GM19395 (cell line): ENCODE measurements at regions not wholly inside any gene's neighbourhood (a gene's known extent, or its start where the extent isn't known, plus 50 kb on each side); places are given as distances from the start of the nearest gene placed in this dataset.

Source experiments
- ATAC-seq: cut with Tn5 transposase; IDR thresholded peaks from one replicate; pipeline ENCODE4 v1.9.1; 2021; ENCODE audit warnings: mild to moderate bottlenecking, moderate library complexity; ENCODE audit not compliant: unreplicated experiment

DNA sequence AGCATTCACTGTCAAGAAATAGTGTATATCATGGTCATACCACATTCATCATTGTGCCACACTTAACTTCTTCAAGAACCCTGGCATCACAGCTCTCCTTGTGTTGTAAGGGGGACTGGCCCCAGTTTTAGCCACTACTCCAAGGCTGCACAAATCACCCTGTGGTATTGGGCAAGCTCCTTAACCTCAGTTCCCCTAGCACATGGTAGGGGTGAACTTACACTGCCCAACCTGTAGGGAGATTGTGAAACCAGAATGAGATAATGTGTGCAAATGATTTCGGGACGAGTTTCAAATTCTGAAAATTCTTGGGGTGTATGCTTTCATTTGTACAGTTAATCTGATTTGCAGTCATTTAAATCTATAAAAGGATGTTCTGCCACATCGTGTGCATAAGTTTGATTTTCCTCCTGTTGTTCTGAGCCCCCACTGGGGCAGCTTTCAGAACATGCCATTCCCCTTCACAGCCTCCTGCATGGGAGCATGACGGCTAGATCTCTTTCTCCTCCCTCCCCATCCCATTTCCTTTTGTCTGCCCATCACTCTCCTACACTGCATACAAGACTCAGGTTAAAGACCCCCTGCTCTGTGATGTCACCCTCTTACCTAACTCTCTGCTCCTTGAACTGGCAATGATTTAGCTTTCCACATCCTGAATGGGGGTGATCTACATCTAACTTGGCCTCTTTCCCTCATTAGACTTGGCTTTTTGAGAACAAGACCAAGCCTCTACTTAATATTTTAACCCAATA is 290.3 kb downstream of the CHRM3 start:
- ATAC-seq: no peak

DNA sequence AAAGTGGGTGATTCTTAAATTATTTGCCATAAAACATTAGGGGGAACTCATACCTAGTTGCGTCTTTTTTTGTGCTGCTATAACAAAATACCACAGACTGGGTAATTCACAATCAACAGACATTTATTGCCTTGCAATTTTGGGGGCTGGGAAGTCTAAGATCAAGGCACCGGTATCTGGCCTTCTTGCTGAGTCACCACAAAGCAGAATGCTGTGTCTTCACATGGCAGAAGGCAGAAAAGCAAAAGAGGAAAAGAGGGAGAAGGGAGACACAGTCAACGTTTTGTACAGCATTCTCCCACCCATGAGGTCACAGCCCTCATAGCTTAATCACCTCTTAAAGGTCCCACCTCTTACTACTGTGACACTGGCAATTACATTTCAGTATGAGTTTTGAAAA is 291.0 kb downstream of the CHRM3 start:
- no peak for ATAC-seq

DNA sequence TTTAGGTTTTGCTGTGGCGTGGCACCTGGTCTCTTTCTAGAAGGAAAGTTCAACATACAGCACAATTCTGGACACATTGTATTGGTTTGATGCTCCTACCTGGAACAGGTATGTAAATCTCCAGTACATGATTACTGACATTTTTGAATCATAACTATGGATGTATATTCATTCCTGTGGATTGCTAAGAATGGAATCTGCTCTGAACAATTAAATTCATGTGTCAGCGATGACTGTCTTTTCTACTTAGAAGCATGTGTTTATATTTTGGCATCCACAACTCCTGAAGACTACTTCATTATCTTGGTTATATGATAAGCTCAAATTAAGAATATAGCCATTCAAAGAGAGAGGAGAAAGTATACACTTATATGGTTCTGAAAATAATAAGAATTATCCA is 291.8 kb downstream of the CHRM3 start:
- no peak for ATAC-seq

DNA sequence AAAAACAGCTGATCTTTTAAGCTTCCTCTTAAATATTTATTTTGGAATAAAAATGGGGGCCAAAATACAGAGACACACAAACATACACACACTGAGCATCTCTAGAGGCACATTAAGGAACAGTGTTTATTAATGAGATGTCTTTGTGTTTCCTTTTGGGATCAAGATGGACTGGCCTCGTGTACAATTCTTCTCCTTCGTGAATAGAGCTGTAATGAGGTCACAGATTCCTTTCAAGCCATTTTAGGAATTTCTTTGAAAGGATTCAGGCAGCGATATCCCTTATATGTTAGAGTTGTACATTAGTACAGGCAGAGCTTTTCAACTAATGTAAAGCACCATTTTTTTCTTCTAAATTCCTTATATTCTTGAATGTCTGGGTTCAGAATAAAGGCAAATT is 295.7 kb downstream of the CHRM3 start:
- no peak for ATAC-seq

DNA sequence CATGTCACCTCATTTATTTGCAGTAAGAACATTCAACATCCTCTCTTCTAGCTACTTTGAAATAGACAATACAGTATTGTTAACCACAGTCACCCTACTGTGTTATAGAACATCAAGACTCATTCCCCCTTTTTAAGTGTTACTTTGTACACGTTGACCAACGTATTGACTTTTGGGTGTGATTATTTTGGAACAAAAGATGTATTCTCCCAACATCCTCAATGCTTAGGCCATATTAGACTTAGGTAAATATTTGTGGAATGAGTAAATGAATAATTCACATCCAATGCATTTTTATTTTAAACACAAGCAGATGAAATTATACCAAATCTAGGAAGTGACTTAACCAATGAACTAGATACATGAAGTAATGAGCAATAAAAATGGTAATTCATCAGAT is 296.6 kb downstream of the CHRM3 start:
- ATAC-seq: no peak

DNA sequence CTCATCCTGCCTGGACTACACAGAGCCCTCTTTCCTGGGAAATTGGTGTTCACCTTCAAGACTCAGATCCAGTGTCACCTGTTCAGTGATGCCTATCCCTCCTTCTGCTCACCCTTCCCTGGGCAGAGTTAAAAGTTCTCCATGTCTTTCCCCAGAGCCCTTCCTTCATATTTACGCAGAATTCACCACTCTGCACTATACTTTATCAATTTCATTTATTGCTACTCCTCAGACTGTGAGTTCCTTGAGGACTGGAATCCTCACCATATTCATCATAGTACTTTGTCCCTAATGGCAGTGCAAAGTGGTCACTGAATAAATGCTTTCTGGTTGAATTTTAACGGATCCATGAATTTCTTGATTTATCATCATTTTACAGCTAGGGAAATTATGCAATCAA is 300.0 kb downstream of the CHRM3 start:
- no peak for ATAC-seq

DNA sequence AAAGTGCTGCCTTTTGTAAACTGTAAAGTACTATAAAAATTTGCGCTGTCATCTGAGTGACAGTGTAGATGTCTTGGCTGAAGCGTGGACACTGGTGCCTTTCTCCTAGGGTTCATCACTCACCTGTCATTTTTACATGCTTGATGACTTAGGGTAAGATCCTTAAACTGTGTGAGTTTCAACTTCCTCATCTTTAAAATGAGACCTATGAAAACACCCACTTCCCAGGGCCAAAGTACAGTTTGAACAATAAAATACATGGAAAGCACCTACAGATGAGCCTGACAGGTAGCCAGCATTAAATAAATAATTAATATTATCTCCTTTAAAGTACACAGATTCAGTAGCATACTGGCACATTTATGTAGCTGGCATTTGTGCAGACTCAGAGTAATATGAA is 309.9 kb downstream of the CHRM3 start:
- no peak for ATAC-seq

DNA sequence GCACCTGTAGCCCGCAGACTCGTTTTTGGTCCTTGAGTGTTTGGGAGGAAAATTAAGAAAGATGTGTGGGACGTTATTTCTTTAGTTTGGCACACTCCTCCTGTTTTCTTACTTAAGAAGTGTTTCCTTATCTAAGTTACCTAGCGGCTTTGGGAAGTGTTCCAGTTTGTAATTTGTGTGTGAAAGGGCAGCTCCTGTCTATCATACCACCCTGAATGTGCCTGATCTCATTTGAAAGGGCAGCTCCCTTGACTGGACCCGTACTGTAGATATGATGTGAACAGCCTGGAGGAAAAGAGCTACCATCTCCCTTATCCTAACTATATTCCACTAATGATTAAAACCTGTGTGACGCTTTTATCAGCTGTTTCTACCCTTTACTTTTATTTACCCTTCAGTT is 314.3 kb downstream of the CHRM3 start:
- no peak for ATAC-seq

DNA sequence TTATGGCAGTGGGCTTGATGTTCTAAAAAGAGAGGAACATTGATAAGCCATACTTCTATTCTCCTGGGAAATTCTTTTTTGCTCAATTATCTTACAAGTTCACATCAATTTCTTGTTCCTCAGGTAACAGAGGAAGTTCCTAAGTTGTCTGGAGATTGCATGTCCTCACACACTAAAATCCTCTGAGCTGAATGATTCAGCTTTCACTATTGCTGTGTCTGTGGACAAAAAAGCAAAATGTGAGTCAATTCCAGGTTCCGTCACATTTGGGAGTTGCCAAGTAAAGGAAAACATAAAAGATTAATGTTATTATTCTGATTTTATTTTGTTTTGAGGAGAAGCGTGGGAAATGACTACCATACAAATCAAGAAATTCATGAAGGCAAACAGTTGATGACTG is 316.7 kb downstream of the CHRM3 start:
- no peak for ATAC-seq

DNA sequence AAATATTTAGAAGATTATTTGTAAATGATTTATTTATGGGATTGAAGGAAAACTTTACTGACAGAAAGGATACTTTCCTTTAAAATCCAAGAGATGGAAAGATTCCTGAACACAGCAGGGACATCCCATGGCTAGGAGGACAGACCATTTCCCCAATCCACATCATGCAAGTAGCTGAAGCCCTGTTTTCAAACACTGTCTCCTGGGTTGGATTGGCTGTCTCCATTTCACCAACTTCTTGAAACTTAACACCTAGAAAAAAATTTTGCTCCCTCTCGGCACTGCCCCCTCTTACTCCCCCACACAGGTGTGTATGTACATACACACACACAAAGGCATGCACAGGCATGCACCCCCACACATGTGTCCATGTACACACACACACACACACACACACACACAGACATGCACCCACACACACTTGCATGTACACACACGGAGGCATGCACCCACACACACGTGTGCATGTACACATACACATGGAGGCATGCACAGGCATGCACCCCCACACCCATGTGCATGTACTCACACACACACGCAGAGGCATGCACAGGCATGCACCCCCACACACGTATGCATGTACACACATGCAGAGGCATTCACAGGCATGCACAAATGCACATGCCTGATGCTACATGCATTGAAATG is 320.0 kb downstream of the CHRM3 start:
- ATAC-seq: no peak

DNA sequence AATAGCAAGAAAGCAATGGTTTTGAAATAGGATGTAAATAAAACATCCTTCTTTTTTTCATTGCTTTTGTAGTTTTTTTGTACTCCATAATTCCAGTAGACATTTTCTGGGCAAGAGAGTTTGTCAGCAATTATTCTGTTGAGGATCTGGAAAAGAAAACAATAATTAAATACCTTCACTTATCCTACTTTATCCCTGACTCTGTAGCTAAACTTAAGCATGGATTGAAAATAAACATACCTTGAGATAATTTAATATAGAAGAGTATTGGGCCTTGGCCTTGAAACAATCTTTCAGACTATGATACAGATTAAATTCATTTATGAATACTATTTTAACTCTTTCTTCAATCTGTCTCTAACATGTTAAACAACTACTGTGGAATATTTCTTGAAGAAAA is 321.2 kb downstream of the CHRM3 start:
- ATAC-seq: no peak

DNA sequence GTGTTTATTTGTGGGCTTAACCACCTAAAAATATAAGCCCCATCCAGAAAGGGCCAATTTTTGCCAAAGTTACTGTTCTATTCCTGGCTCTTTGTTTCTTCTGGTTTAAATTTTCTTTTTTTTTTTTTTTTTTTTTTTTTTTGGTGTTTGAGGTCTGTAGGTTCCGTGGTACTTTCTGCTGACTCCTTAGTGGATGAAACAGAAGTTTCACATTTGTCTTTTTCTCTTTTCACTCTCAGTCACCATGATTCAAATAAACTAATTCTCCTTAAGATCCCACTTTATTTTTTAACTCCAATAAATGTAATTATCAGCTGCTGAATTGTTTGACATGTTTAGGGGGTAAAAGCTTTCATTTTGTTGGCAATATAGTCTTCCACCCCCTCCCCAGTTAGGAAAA is 322.3 kb downstream of the CHRM3 start:
- no peak for ATAC-seq

DNA sequence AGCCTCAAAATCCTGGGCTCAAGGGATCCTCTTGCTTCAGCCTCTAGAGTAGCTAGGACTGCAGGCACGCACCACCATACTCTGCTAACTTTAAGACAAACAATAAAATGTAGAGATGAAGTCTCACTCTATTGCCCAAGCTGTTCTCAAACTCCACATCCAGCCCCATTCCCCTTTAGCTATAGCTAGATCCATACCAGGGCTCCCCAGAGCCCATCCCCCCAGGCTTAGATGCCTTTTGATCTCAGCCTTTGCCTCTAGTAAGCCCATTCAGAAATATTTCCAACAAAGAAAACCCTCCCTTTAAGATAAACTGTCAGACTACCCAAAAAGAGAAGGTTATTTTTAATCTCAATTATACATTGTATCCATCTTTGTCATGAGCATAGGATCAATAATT is 325.4 kb downstream of the CHRM3 start:
- no peak for ATAC-seq

DNA sequence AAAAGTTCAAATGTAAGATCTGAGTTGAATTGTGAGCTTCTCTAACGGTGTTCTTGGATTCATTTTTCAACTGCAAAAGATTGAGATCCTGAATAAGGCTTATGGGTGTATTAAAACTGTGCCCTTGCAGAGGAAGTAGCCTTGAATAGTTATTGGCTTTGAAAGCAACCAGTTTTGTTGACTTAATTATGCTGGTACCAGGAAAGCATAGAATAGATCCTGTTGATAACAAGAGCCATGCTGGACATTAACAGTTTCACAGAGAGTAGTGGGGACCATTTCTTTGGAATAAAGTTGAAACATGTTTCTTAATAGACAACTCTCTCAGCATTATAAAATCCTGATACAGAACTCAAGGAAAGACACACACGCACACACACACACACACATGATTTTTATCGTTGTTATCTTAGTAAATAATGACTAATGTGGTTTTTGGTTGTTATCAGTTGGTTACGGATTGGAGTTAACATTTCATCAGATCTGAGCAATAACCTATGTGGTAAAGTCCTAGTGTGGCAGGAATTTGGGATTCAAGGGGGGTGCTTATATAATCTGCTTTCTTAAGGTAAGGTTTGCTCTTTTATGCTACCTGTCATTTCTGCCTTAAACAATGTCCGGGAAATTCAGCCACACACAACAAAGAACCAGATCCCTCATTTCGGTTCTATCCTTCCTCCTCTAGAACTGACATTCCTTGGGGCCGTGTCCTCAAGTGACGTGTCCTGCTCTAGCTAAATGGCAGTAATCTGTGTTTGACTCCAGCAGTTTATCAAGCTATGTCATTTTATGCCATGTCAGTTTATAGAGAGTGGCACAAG is 330.9 kb downstream of the CHRM3 start:
- ATAC-seq: no peak

DNA sequence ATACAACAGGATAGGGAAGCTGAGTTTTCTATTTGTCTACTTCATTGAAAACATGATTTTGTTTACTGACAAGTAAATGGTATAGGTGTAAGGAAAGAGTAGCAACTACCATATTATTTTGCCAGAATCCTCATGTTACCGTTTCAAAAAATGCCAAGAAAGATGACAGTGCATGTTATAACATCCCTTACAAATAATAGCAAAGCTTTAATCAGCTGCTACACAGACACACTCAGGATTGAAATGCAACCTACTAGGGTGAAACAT is 331.5 kb downstream of the CHRM3 start:
- no peak for ATAC-seq

DNA sequence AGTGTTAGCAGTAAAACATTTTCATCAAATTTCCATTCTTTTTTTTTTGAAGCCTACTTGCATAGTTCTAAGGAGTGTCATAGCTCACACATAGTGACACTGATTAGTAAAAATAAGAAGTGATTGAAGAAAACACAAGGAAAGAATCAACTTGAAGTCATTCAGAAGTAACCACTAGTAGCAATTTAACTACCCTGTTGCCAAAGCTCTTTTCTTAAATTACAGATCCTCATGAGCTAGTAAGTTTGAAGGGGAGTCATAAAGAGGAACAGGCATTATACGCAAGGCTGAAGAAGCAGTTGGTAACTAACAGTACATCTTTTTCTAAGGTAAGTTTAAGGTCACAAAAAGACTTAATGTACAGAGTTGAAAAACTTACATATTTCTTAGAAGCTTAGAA is 332.2 kb downstream of the CHRM3 start:
- no peak for ATAC-seq

DNA sequence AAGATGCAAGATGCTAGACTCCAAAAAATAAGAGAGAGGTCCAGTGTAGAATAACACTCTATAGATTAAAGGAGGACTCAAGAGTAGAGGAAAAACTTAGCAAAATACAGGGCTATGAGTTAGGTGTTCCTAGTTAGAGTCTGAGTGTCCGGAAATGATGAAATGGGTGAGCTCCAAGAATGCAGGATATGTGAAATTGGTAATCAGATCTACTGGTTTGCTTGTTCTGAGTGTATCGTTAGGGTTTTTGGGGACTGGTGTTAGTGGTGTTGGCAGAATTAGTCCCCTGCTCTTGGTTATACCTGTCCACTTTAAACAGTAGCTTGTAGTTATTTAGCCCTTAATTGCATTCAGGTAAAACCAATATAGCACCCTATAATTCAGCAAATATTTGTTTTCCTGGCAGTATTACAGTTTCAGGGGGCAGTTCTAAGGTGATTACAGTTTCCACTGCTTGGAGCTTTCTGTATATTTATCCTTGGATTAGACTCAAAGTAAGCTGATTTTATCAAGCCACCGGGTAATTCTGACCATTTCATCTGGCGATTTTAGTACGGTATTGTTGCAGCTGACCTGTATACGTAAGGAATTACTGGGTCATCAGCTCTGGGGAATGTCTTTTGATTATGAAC is 332.7 kb downstream of the CHRM3 start:
- no peak for ATAC-seq

DNA sequence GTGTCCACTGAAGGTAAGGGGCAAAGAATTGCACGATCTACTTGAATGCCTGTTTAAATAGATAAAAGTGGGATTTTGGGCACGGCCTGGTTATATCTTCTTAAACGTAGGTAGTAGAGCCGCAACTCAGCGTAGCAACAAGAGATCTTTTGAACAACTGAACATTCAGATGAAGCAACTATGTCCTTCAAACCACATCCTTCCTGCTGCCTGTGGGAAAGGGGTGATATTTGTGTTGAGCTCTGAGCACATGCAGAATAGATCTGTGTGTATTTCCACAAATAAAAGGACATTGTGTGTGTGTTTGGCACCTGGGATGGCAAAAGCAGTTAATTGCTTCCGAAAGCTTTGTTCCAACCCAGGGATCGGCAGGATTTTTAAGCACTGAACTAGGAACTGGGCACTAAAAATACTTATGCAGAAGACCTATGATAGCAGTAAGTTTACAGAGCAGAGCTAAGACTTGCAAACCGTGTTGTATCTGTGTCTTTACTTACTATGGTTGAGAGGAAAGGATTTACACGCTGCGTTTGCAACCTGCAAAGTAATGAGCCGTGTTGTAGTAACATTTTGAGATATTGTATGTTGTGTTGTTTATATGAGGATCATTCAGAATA is 333.4 kb downstream of the CHRM3 start:
- no peak for ATAC-seq

DNA sequence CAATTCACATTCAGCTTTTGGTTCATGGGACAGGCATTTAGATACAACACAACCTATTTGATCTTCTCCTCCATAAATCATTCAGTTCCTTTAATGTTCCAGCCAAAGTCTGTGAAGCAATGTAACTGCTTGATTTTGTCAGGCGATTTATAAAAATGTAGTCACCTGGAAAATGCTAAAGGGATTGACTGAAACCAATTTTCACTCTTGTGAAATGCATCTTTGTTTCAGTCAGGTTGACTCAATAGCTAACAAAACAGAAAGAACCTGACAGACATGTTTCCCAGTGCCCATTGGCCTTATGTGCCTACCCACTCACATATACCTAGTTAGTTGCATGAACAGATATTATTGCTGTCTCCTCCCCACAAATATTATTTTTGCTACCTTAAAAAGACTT is 335.7 kb downstream of the CHRM3 start:
- no peak for ATAC-seq

DNA sequence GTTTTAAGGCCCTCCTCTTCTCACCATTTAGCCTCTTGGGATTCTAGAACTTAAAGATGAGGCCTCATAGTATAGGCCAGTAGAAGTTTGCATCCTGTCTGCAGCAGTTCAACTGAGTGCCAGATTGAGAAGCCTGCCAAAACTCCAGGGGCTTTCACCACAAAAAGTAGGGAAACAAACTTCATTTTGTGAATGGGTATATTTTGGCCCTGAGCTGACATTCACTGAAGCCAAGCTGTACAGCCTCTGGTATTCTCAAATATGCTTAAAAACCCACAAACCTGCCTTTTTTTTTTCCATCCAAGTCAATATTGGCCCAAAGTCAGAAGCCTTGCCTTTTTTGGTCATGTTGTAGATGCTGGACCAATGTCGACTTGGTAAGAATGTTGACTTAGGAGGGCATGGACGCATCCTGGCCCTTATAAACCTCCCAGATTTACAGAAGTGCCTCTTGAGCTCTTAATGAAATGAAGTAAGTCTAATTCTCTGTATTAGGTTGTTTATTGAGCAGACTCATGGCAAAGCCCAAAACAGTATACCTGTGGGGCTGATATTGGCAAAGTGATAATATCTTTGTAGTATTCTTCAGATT is 337.5 kb downstream of the CHRM3 start:
- no peak for ATAC-seq

DNA sequence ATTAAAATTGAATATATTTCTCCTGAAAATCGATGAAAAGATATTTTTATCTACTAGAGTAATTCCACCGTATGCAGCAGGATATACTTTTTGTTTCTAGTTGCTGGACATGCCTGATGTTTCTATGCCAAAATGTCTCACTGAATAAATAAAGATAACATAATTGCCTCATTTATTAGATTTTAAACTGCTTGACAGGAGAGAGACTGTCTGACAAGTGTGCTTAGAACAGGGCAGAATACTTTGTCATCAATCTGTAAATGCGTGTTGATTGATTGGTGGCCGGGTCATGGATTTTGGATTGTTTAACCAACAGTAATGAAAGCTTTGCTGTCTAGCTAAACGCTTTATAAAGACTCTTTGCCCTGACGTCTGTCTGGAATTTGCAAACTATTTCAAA is 339.0 kb downstream of the CHRM3 start:
- ATAC-seq: no peak
